KMS-11 (cell line): ENCODE measurements at regions not wholly inside any gene's neighbourhood (a gene's known extent, or its start where the extent isn't known, plus 50 kb on each side); places are given as distances from the start of the nearest gene placed in this dataset.

ENCODE experiments used
- H2AFZ ChIP-seq: fragments of 200-600 bp; sonication (generic); 2 replicates; pipeline ENCODE4 v1.6.1; 2016; ENCODE audit warnings: antibody characterized with exemption, mixed run types, low read depth
- H3K27ac ChIP-seq: fragments of 200-600 bp; sonication (generic); 2 replicates; pipeline ENCODE4 v1.6.1; 2016; ENCODE audit warnings: mild to moderate bottlenecking, mixed run types
- H3K27me3 ChIP-seq: fragments of 200-600 bp; sonication (generic); 2 replicates; pipeline ENCODE4 v1.6.1; 2017; ENCODE audit warnings: mild to moderate bottlenecking, low read depth, mixed run types, moderate library complexity; ENCODE audit not compliant: insufficient read depth
- H3K36me3 ChIP-seq: fragments of 200-600 bp; sonication (generic); 2 replicates; pipeline ENCODE4 v1.6.1; 2017; ENCODE audit warnings: mild to moderate bottlenecking, mixed run types; ENCODE audit not compliant: insufficient read depth
- H3K4me1 ChIP-seq: fragments of 200-600 bp; sonication (generic); 2 replicates; pipeline ENCODE4 v1.6.1; 2016; ENCODE audit warnings: mild to moderate bottlenecking, low read depth, mixed run types; ENCODE audit not compliant: poor library complexity, severe bottlenecking
- H3K4me2 ChIP-seq: fragments of 200-600 bp; sonication (generic); 2 replicates; pipeline ENCODE4 v1.7.0; 2016; ENCODE audit warnings: mild to moderate bottlenecking, mixed run types
- H3K4me3 ChIP-seq: fragments of 200-600 bp; sonication (generic); IDR thresholded peaks from 2 replicates; pipeline ENCODE4 v1.6.1; 2017; ENCODE audit warnings: low read depth, low read length, mixed read lengths; ENCODE audit not compliant: insufficient read depth
- H3K79me2 ChIP-seq: fragments of 200-600 bp; sonication (generic); 2 replicates; pipeline ENCODE4 v1.6.1; 2016; ENCODE audit warnings: low read depth, mixed run types; ENCODE audit not compliant: insufficient read depth
- H3K9ac ChIP-seq: fragments of 200-600 bp; sonication (generic); 2 replicates; pipeline ENCODE4 v1.6.1; 2016; ENCODE audit warnings: mild to moderate bottlenecking, mixed run types
- H4K20me1 ChIP-seq: fragments of 200-600 bp; sonication (generic); 2 replicates; pipeline ENCODE4 v1.6.1; 2016; ENCODE audit warnings: mild to moderate bottlenecking, mixed run types; ENCODE audit not compliant: insufficient read depth
- TF ChIP-seq, protein P1 (sequence below): fragments of 200-600 bp; sonication (generic); conservative IDR thresholded peaks from 2 replicates; pipeline ENCODE4 v1.6.1; 2017; ENCODE audit warnings: low read depth, mild to moderate bottlenecking, antibody characterized with exemption, low read length, moderate library complexity, mixed read lengths

DNA sequence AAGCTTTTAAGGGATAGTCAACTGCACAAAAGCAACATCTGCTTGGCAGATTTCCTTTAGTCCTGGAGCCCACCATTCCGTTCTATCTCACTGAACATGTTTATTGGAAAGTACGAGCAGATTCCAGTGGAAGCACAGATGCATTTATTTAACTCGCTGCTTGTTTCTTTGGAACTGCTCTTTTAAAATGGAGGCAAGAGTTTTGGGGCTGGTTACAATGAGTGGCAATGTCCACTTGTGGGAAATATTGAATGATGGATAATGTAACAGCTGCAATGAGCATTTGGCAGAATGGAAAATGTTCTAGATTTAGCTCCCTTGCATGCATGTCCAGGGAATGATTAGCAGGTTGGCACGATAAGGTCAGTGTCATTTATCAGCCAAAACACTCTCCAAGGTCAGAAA lies 163.0 kb downstream of the ATP23 start:
- Histone ChIP-seq H3K79me2 (no peaks in the 10 kb centered on the region), H3K4me1 (no peaks in the 10 kb centered on the region), H3K27me3 (no peaks in the 10 kb centered on the region), H3K9ac (no peak overlapping the region), H4K20me1 (no peaks in the 10 kb centered on the region), H3K27ac (no peak overlapping the region), H2AFZ (no peak overlapping the region), H3K4me2 (no peak overlapping the region), H3K4me3 (no peak overlapping the region), H3K36me3 (no peaks in the 10 kb centered on the region)
- TF ChIP-seq, protein P1, sequence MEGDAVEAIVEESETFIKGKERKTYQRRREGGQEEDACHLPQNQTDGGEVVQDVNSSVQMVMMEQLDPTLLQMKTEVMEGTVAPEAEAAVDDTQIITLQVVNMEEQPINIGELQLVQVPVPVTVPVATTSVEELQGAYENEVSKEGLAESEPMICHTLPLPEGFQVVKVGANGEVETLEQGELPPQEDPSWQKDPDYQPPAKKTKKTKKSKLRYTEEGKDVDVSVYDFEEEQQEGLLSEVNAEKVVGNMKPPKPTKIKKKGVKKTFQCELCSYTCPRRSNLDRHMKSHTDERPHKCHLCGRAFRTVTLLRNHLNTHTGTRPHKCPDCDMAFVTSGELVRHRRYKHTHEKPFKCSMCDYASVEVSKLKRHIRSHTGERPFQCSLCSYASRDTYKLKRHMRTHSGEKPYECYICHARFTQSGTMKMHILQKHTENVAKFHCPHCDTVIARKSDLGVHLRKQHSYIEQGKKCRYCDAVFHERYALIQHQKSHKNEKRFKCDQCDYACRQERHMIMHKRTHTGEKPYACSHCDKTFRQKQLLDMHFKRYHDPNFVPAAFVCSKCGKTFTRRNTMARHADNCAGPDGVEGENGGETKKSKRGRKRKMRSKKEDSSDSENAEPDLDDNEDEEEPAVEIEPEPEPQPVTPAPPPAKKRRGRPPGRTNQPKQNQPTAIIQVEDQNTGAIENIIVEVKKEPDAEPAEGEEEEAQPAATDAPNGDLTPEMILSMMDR = no peak

DNA sequence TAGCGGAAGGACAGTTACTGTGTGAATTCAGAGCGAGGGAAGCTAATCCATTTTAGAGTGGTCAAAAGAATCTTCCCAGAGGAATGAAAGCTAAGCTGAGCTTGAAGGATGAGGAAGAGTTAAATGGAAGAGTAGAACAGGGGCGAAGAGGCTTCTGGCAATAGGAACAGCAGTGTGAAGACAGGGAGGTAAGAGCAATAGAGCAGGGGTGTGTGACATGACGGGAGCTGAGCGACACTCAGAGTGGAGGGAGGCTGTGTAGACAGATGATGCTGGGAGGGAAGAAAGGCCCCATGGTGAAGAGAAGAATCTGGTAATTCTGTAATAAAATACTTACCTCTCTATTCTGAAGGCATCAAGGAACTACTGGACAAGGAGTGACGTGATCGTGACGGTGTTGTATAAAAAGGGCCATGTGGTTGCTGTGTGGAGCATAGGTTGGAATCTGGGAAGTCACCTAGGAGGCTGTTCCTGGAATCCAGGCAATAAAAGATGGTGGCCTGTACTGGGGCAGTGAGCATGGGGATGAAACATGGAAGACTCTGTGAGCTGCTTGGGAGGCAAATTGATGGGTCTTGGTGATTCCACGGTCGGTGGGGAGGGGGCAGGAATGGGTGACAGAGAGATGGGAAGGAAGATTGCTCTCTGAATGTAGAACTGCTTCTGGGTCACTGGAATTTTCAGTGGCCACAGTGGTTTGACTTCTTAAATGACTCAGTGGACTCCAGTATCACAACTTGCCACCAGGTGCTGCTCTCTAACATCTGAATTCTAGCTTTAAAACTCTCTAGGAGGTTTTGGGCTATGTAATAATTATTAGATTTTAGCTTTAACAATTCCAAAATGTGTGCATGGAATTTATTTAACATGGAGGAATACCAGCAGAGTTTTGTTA lies 164.1 kb downstream of the ATP23 start:
- Histone ChIP-seq H3K4me3 (no peak overlapping the region), H3K27me3 (no peaks in the 10 kb centered on the region), H3K79me2 (no peaks in the 10 kb centered on the region), H3K36me3 (no peaks in the 10 kb centered on the region), H4K20me1 (no peaks in the 10 kb centered on the region), H2AFZ (no peak overlapping the region), H3K4me1 (no peaks in the 10 kb centered on the region), H3K9ac (no peak overlapping the region), H3K4me2 (no peak overlapping the region), H3K27ac (no peak overlapping the region)
- TF ChIP-seq, protein P1 = peak; percentile 56

DNA sequence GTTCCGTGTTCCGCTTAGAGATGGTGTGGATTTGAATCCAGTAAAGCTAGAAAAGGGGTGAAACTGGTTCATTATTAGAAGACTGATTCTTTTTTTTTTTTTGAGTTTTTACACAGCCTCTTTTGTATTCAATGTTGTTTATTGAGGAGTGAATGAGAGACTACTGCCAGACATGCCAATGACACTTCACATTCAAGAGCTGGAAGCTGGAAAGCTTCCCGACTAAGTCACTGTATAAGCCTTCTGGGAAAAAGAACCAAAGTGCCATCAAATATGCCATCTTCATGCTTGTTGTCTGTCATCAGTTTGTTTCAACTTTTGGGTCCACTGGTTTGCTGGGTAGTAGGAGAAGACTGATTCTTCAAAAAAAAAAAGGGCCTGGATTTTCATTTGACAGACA lies 164.8 kb downstream of the ATP23 start:
- no peak overlapping the region for H2AFZ ChIP-seq
- no peaks in the 10 kb centered on the region for H3K79me2 ChIP-seq
- no peaks in the 10 kb centered on the region for H4K20me1 ChIP-seq
- TF ChIP-seq, protein P1 = no peak; the same call in 1 of the 2 replicates
- H3K36me3 ChIP-seq = no peaks in the 10 kb centered on the region
- no peaks in the 10 kb centered on the region for H3K27me3 ChIP-seq
- H3K9ac ChIP-seq = no peak overlapping the region
- no peaks in the 10 kb centered on the region for H3K4me1 ChIP-seq
- no peak overlapping the region for H3K27ac ChIP-seq
- no peak overlapping the region for H3K4me3 ChIP-seq
- H3K4me2 ChIP-seq = no peak overlapping the region

DNA sequence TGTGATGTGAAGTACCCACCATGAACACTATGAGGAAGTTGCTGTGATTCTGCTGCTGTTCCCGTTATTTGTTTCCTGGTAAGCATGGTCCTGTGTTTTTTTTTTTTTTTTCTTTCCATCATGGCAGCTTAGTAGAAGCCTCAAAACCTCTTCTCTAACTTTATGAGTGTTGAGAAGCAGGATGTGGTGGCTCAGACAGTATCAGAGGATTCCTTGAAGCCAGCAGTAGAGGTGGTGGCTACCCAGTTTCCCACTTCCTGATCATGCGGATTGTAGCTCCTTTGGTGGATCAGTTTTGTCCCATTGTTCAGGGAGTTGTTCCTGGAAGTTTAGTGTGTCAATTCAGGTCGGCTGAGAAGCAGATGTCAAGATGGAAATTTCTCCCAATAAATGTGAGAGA lies 175.8 kb downstream of the ATP23 start:
- Histone ChIP-seq H3K9ac (no peak overlapping the region), H3K27ac (no peak overlapping the region), H3K4me1 (no peaks in the 10 kb centered on the region)

More for the DNA sequence above, 175.8 kb downstream of the ATP23 start:
- Histone ChIP-seq H3K27me3 (no peaks in the 10 kb centered on the region), H3K4me3 (no peak overlapping the region), H3K79me2 (no peaks in the 10 kb centered on the region), H3K36me3 (no peaks in the 10 kb centered on the region), H2AFZ (no peak overlapping the region), H3K4me2 (no peak overlapping the region), H4K20me1 (no peaks in the 10 kb centered on the region)
- TF ChIP-seq, protein P1 = no peak
